OCI-LY1 (cell line): ENCODE measurements at regions not wholly inside any gene's neighbourhood (a gene's known extent, or its start where the extent isn't known, plus 50 kb on each side); places are given as distances from the start of the nearest gene placed in this dataset.

Source experiments
- EZH2 ChIP-seq: fragments of 200-600 bp; sonication (generic), shearing (Covaris generic); IDR thresholded peaks from 2 replicates; pipeline ENCODE4 v1.8.0; 2017; ENCODE audit warnings: borderline replicate concordance, mixed run types, mild to moderate bottlenecking, antibody characterized with exemption, low read length, moderate library complexity, mixed read lengths
- TF ChIP-seq, protein P1 (sequence below): fragments of 200-600 bp; sonication (generic), shearing (Covaris generic); IDR thresholded peaks from 2 replicates; pipeline ENCODE4 v1.5.1; 2017; ENCODE audit warnings: mild to moderate bottlenecking, antibody characterized with exemption, low read length, moderate library complexity, mixed read lengths

DNA sequence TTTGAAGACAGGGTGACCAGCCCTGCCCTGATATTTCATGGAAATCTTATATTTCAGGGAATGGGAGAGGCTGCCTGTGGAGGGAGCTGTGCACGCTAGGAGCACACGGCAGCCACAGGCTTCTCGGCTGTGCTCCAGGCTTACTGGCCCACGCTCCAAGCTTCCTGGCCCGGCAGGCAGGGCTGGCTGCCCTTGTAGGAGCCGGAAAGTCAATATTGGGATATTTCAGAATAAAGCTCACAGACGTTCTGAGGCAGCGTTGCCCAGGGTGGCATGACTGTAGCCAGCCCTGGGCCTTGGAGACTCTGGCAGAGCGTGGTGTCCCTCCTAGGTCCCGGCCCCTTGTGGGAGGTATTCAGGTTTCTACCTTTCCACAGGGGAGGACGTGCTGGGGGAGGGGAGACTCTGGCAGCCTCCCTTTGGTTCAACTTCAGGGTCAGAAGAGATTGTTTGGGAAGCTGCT, 95.6 kb downstream of the NPIPB11 start:
- TF ChIP-seq, protein P1, sequence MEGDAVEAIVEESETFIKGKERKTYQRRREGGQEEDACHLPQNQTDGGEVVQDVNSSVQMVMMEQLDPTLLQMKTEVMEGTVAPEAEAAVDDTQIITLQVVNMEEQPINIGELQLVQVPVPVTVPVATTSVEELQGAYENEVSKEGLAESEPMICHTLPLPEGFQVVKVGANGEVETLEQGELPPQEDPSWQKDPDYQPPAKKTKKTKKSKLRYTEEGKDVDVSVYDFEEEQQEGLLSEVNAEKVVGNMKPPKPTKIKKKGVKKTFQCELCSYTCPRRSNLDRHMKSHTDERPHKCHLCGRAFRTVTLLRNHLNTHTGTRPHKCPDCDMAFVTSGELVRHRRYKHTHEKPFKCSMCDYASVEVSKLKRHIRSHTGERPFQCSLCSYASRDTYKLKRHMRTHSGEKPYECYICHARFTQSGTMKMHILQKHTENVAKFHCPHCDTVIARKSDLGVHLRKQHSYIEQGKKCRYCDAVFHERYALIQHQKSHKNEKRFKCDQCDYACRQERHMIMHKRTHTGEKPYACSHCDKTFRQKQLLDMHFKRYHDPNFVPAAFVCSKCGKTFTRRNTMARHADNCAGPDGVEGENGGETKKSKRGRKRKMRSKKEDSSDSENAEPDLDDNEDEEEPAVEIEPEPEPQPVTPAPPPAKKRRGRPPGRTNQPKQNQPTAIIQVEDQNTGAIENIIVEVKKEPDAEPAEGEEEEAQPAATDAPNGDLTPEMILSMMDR = no peak
- TF ChIP-seq EZH2 = no peak
